A549 (cell line): ENCODE measurements at regions not wholly inside any gene's neighbourhood (a gene's known extent, or its start where the extent isn't known, plus 50 kb on each side); places are given as distances from the start of the nearest gene placed in this dataset.

Experiments used
- ATAC-seq, 2 experiments: fragments of 200-7000 bp in 1 of 2; fragments of >200 bp in 1 of 2; cut with Nextera tagmentation in 1 of 2; cut with Tn5 transposase in 1 of 2; 3 replicates each; pipeline versions ENCODE4 v1.8.0 to v1.9.1; 2018 to 2020; ENCODE audit warnings: mild to moderate bottlenecking in 1 of 2, moderate library complexity in 1 of 2
- CTCF ChIA-PET: fragments of 300-600 bp; sonication (Branson Sonifier 250); formaldehyde crosslinking; extraction: SDS; loops from one replicate; lab custom pipeline; 2021; ENCODE audit warnings: antibody characterized with exemption, inconsistent platforms; lab: Yijun Ruan, JAX
- POLR2A ChIA-PET: fragments of 350-600 bp; formaldehyde crosslinking; extraction: SDS; loops from one replicate; lab custom pipeline; 2021; ENCODE audit warnings: antibody characterized with exemption, inconsistent platforms; lab: Yijun Ruan, JAX
- DNase-seq, 2 experiments: peaks; one replicate each; pipeline versions ENCODE4 v3.0.0 to v3.0.0-alpha.2; 2011 to 2016; ENCODE audit warnings: low read depth in 1 of 2, low spot score in 1 of 2
- FAIRE-seq: peaks from 2 replicates; lab custom pipeline; 2011; peaks lifted over from hg19 to GRCh38; lab: Jason Lieb, UNC
- H3K27ac ChIP-seq, 2 experiments: fragments of >200 bp; sonication (Bioruptor Twin); formaldehyde crosslinking; 3 replicates each; pipeline ENCODE4 v1.5.1; 2016 to 2017
- H3K4me1 ChIP-seq: fragments of >200 bp; sonication (Bioruptor Twin); formaldehyde crosslinking; 3 replicates; pipeline ENCODE4 v1.6.1; 2016
- H3K4me2 ChIP-seq: fragments of >200 bp; sonication (Bioruptor Twin); formaldehyde crosslinking; 3 replicates; pipeline ENCODE4 v1.6.1; 2016
- H3K4me3 ChIP-seq: fragments of >200 bp; sonication (Bioruptor Twin); formaldehyde crosslinking; 3 replicates; pipeline ENCODE4 v1.5.1; 2016
- H3K9me3 ChIP-seq: fragments of >200 bp; sonication (Bioruptor Twin); formaldehyde crosslinking; 3 replicates; pipeline ENCODE4 v1.6.1; 2016
- CBX8 ChIP-seq: fragments of 200-600 bp; sonication (generic); IDR thresholded peaks from 2 replicates; pipeline ENCODE4 v1.6.1; 2016
- EHF ChIP-seq: fragments of 250-450 bp; sonication (Bioruptor Pico); IDR thresholded peaks from 2 replicates; pipeline ENCODE4 v1.5.0; 2020; ENCODE audit warnings: mild to moderate bottlenecking
- ESRRA ChIP-seq: fragments of 150-350 bp; IDR thresholded peaks from 2 replicates; pipeline ENCODE4 v1.6.1; 2014; ENCODE audit warnings: mild to moderate bottlenecking, low read length, borderline replicate concordance
- FOSB ChIP-seq: fragments of 250-450 bp; sonication (Bioruptor Pico); IDR thresholded peaks from 2 replicates; pipeline ENCODE4 v1.5.0; 2020; ENCODE audit warnings: mild to moderate bottlenecking, moderate library complexity
- FOSL2 ChIP-seq, 2 experiments: fragments of 450-650 bp in 1 of 2; fragments of >200 bp in 1 of 2; sonication (Bioruptor Twin) in 1 of 2; formaldehyde crosslinking; IDR thresholded peaks; 2 replicates each; pipeline versions ENCODE4 v1.5.0 to v1.6.1; 2016 to 2020; ENCODE audit warnings: mild to moderate bottlenecking in 1 of 2, moderate library complexity in 1 of 2
- HES2 ChIP-seq: fragments of >200 bp; sonication (Bioruptor Twin); formaldehyde crosslinking; IDR thresholded peaks from 2 replicates; pipeline ENCODE4 v1.6.1; 2016
- HEYL ChIP-seq: fragments of 250-450 bp; sonication (Bioruptor Pico); IDR thresholded peaks from 2 replicates; pipeline ENCODE4 v1.8.0; 2021; ENCODE audit warnings: mild to moderate bottlenecking, moderate library complexity
- HOXA7 ChIP-seq: fragments of 250-450 bp; sonication (Bioruptor Pico); IDR thresholded peaks from 2 replicates; pipeline ENCODE4 v1.5.0; 2020; ENCODE audit warnings: mild to moderate bottlenecking, moderate library complexity
- HOXB13 ChIP-seq: fragments of 250-450 bp; sonication (Bioruptor Pico); IDR thresholded peaks from 2 replicates; pipeline ENCODE4 v1.5.0; 2020; ENCODE audit warnings: low read depth, mild to moderate bottlenecking, moderate library complexity
- KDM5A ChIP-seq: fragments of 200-600 bp; sonication (generic); IDR thresholded peaks from 2 replicates; pipeline ENCODE4 v1.6.1; 2016; ENCODE audit warnings: antibody characterized with exemption, mild to moderate bottlenecking
- MAZ ChIP-seq: fragments of 150-350 bp; IDR thresholded peaks from 2 replicates; pipeline ENCODE4 v1.6.1; 2014; ENCODE audit warnings: antibody characterized with exemption, low read depth, low read length, borderline replicate concordance
- MYC ChIP-seq: IDR thresholded peaks from 2 replicates; pipeline ENCODE4 v1.6.1; 2012; ENCODE audit warnings: mild to moderate bottlenecking, inconsistent platforms, low read length, improper control_type of control experiment, borderline replicate concordance
- NFE2L2 ChIP-seq: fragments of 150-350 bp; conservative IDR thresholded peaks from 2 replicates; pipeline ENCODE4 v1.6.1; 2014; ENCODE audit warnings: low read length
- PBX3 ChIP-seq: IDR thresholded peaks from 2 replicates; pipeline ENCODE4 v1.6.1; 2012
- RAD21 ChIP-seq, 2 experiments: fragments of >200 bp in 1 of 2; sonication (Bioruptor Twin) in 1 of 2; formaldehyde crosslinking in 1 of 2; IDR thresholded peaks in 1 of 2; conservative IDR thresholded peaks in 1 of 2; 2 replicates in 1 of 2; 3 replicates in 1 of 2; pipeline ENCODE4 v1.6.1; 2012 to 2018; ENCODE audit warnings: inconsistent platforms in 1 of 2
- USF2 ChIP-seq: fragments of 450-650 bp; IDR thresholded peaks from 2 replicates; pipeline ENCODE4 v1.6.1; 2014; ENCODE audit warnings: antibody characterized with exemption
- ZC3H11A ChIP-seq: fragments of 450-650 bp; IDR thresholded peaks from 2 replicates; pipeline ENCODE4 v1.6.1; 2014; ENCODE audit warnings: antibody characterized with exemption, mild to moderate bottlenecking
- ZFP36 ChIP-seq: fragments of 450-650 bp; IDR thresholded peaks from 2 replicates; pipeline ENCODE4 v1.6.1; 2014; ENCODE audit warnings: borderline replicate concordance; ENCODE audit not compliant: partially characterized antibody
- WGBS: methylation state at CpG from one replicate; pipeline ENCODE4 v1.1.6; 2017; ENCODE audit errors: missing lambda C conversion rate; 5-methylcytosine and 5-hydroxymethylcytosine counted together

GRCh38 chr12:74910831-74911230 is 298.8 kb downstream of the KCNC2 start:
- DNase-seq (no peak), FAIRE-seq (no peak), ATAC-seq (no peak)
- no peak for TF ChIP-seq PBX3
- no peak for TF ChIP-seq NFE2L2
- TF ChIP-seq EHF (CRISPR knock-in tag) = no peak
- TF ChIP-seq ZC3H11A = peak; percentile 78
- TF ChIP-seq HES2 = no peak
- WGBS = 86% methylated on average over 3 of the region's 3 CpGs
- no peaks in the 10 kb centered on the region for H3K4me1 ChIP-seq
- H3K4me2 ChIP-seq = no peak overlapping the region
- H3K4me3 ChIP-seq = no peak overlapping the region
- ChIA-PET POLR2A (no interaction called here), CTCF (no interaction called here)
- H3K27ac ChIP-seq = no peak overlapping the region
- H3K9me3 ChIP-seq = no peaks in the 10 kb centered on the region

- Histone ChIP-seq H3K27ac (no peak overlapping the region), H3K9me3 (no peaks in the 10 kb centered on the region), H3K4me1 (no peaks in the 10 kb centered on the region), H3K4me2 (no peak overlapping the region), H3K4me3 (no peak overlapping the region)
- CTCF ChIA-PET = no interaction called here
- FAIRE-seq (no peak), DNase-seq (no peak), ATAC-seq (no peak)
- 67% methylated on average over 3 of the region's 3 CpGs for WGBS
- TF ChIP-seq HOXA7 (CRISPR knock-in tag) = no peak
- no peak for TF ChIP-seq KDM5A
- TF ChIP-seq ZFP36 = no peak
- TF ChIP-seq, all 56 proteins: peak for 0
- POLR2A ChIA-PET = no interaction called here
Measured at GRCh38 chr12:74914378-74914777, 295.3 kb downstream of the KCNC2 start.

GRCh38 chr12:74915718-74916117 is 293.9 kb downstream of the KCNC2 start:
- H3K9me3 ChIP-seq = no peaks in the 10 kb centered on the region
- CTCF ChIA-PET = no interaction called here

GRCh38 chr12:74917743-74918142 is 291.9 kb downstream of the KCNC2 start:
- no peak for DNase-seq
- ChIA-PET POLR2A (no interaction called here), CTCF (no interaction called here)
- Histone ChIP-seq H3K27ac (no peak overlapping the region), H3K4me2 (no peak overlapping the region), H3K4me3 (no peak overlapping the region), H3K4me1 (no peaks in the 10 kb centered on the region), H3K9me3 (no peaks in the 10 kb centered on the region; the same call in 2 of the 3 replicates)
- FAIRE-seq = no peak
- no peak for ATAC-seq
- TF ChIP-seq FOSB (CRISPR knock-in tag) (no peak), MAZ (no peak), ZC3H11A (no peak), ESRRA (no peak), HOXB13 (CRISPR knock-in tag) (no peak), RAD21 (conservative IDR thresholded peaks at IDR 0.05 in 1 of 2, IDR thresholded peaks at IDR 0.05 in 1 of 2) (no peak)

More at GRCh38 chr12:74915718-74916117, 293.9 kb downstream of the KCNC2 start:
- TF ChIP-seq HEYL (CRISPR knock-in tag) (no peak), CBX8 (no peak), MYC (no peak), MAZ (no peak)
- Histone ChIP-seq H3K4me2 (no peak overlapping the region), H3K27ac (no peak overlapping the region), H3K4me1 (no peaks in the 10 kb centered on the region), H3K4me3 (no peak overlapping the region)
- ATAC-seq (no peak), FAIRE-seq (no peak), DNase-seq (no peak)
- POLR2A ChIA-PET = no interaction called here

GRCh38 chr12:74918291-74918690 is 291.3 kb downstream of the KCNC2 start:
- no peaks in the 10 kb centered on the region for H3K4me1 ChIP-seq
- ATAC-seq (no peak), FAIRE-seq (no peak), DNase-seq (no peak)
- no peak overlapping the region for H3K27ac ChIP-seq
- H3K4me3 ChIP-seq = no peak overlapping the region
- ChIA-PET CTCF (no interaction called here), POLR2A (no interaction called here)
- no peak for TF ChIP-seq USF2
- no peak for TF ChIP-seq FOSL2 (IDR thresholded peaks at IDR 0.05)
- TF ChIP-seq FOSL2 (CRISPR knock-in tag; IDR thresholded peaks at IDR 0.05) = 0 out of 2 replicates have a peak, but pooled peaks have one; percentile 2
- H3K9me3 ChIP-seq = peaks cover 3% of the 10 kb centered on the region; the same call in 1 of the 3 replicates
- 2% methylated on average over 1 of the region's 1 CpG for WGBS
- no peak overlapping the region for H3K4me2 ChIP-seq
